ENCODE measurements at regions not wholly inside any gene's neighbourhood (a gene's known extent, or its start where the extent isn't known, plus 50 kb on each side); places are given as distances from the start of the nearest gene placed in this dataset.

GRCh38 chr18:29439398-29439797 is 1262.5 kb upstream of the CDH2 start:
- TF ChIP-seq CTCF (conservative IDR thresholded peaks at IDR 0.05 in 1 of 2, IDR thresholded peaks at IDR 0.05 in 1 of 2; ENCODE audit: extremely low read depth in 1 of 2, insufficient read depth in 1 of 2, low read depth in 1 of 2, low read length in 2 of 2) (peak in 1 of 2 donors; percentile 15), EZH2 (IDR thresholded peaks at IDR 0.05; ENCODE audit: borderline replicate concordance, low read length) (no peak)

Measured in mammary epithelial cell (primary cell).